Gastroesophageal sphincter (tissue), 4 donors: ENCODE measurements at regions not wholly inside any gene's neighbourhood (a gene's known extent, or its start where the extent isn't known, plus 50 kb on each side); places are given as distances from the start of the nearest gene placed in this dataset.

ENCODE experiments used
- ATAC-seq: fragments of 150-250 bp; one replicate; pipeline ENCODE4 v1.9.1; 2016; ENCODE audit warnings: mild to moderate bottlenecking, moderate library complexity
- H3K27ac ChIP-seq, 4 donors: fragments of 200-600 bp; sonication (generic) in 3 of 4; 1 replicate in 3 of 4; 2 replicates in 1 of 4; pipeline ENCODE4 v1.5.1; 2016 to 2019
- H3K27me3 ChIP-seq: fragments of 200-600 bp; sonication (generic); one replicate; pipeline ENCODE4 v1.5.1; 2019
- H3K36me3 ChIP-seq, 2 donors: fragments of 200-600 bp; sonication (generic); one replicate each; pipeline ENCODE4 v1.5.1; 2019; ENCODE audit warnings: control low read depth in 1 of 2
- H3K4me1 ChIP-seq, 3 donors: fragments of 200-600 bp; sonication (generic); 1 replicate in 2 of 3; 2 replicates in 1 of 3; pipeline ENCODE4 v1.5.1; 2016 to 2019; ENCODE audit warnings: control low read depth in 2 of 3
- H3K4me3 ChIP-seq, 2 donors: fragments of 200-600 bp; sonication (generic); one replicate each; pipeline ENCODE4 v1.5.1; 2019; ENCODE audit warnings: mild to moderate bottlenecking in 1 of 2, moderate library complexity in 1 of 2
- H3K9me3 ChIP-seq, 3 donors: fragments of 200-600 bp; sonication (generic); one replicate each; pipeline ENCODE4 v1.5.1; 2017 to 2019; ENCODE audit warnings: control low read depth in 2 of 3
- EP300 ChIP-seq: sonication (generic); formaldehyde crosslinking; IDR thresholded peaks from one replicate; pipeline ENCODE4 v1.6.1; 2017; ENCODE audit warnings: antibody characterized with exemption, mild to moderate bottlenecking
- POLR2A ChIP-seq, 2 donors: fragments of 450-650 bp; IDR thresholded peaks; one replicate each; pipeline ENCODE4 v1.6.1; 2017; ENCODE audit warnings: antibody characterized with exemption in 2 of 2, mild to moderate bottlenecking in 2 of 2, moderate library complexity in 1 of 2
- POLR2AphosphoS5 ChIP-seq: sonication (generic); formaldehyde crosslinking; IDR thresholded peaks from one replicate; pipeline ENCODE4 v1.6.1; 2017; ENCODE audit warnings: antibody characterized with exemption
- WGBS, 2 donors: methylation state at CpG; one replicate each; pipeline ENCODE4 v1.1.5; 2018; ENCODE audit warnings: low coverage in 1 of 2; 5-methylcytosine and 5-hydroxymethylcytosine counted together
- TF ChIP-seq, protein P1 (sequence below), 4 experiments: fragments of 200-600 bp in 2 of 4; fragments of 450-650 bp in 2 of 4; sonication (generic) in 1 of 4; IDR thresholded peaks; one replicate each; pipeline ENCODE4 v1.5.1; 2017 to 2019; ENCODE audit warnings: antibody characterized with exemption in 4 of 4, mild to moderate bottlenecking in 2 of 4, moderate library complexity in 2 of 4

DNA sequence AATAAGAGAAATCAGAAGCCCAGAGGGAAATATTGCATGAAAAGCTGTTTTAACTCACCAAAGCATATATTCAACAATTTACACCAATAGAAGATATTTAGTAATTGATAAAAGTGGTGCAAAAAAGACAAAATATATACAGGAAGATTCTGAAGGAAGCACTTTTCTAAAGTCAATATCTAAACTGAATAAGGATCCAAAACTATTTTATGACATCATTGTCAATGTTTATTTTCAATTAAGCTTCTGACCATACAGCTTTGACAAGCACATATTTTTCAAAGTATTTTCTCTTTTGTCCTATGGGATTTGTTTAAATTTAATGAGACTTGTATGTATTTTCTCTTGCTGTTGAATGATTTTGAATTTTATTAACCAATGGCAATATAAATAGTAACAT lies 1716.1 kb downstream of the OLFM4 start:
- no peaks in the 10 kb centered on the region for H3K4me1 ChIP-seq
- ATAC-seq: no peak
- no peak overlapping the region for H3K27ac ChIP-seq
- H3K27me3 ChIP-seq: no peaks in the 10 kb centered on the region
- TF ChIP-seq, protein P1, sequence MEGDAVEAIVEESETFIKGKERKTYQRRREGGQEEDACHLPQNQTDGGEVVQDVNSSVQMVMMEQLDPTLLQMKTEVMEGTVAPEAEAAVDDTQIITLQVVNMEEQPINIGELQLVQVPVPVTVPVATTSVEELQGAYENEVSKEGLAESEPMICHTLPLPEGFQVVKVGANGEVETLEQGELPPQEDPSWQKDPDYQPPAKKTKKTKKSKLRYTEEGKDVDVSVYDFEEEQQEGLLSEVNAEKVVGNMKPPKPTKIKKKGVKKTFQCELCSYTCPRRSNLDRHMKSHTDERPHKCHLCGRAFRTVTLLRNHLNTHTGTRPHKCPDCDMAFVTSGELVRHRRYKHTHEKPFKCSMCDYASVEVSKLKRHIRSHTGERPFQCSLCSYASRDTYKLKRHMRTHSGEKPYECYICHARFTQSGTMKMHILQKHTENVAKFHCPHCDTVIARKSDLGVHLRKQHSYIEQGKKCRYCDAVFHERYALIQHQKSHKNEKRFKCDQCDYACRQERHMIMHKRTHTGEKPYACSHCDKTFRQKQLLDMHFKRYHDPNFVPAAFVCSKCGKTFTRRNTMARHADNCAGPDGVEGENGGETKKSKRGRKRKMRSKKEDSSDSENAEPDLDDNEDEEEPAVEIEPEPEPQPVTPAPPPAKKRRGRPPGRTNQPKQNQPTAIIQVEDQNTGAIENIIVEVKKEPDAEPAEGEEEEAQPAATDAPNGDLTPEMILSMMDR (IDR thresholded peaks at IDR 0.05): no peak
- TF ChIP-seq EP300 (no peak), POLR2AphosphoS5 (no peak), POLR2A (IDR thresholded peaks at IDR 0.05) (no peak)
- H3K4me3 ChIP-seq: no peak overlapping the region
- no peaks in the 10 kb centered on the region for H3K36me3 ChIP-seq
- H3K9me3 ChIP-seq: no peaks in the 10 kb centered on the region

GRCh38 chr13:54750521-54750920 lies 1721.9 kb downstream of the OLFM4 start:
- TF ChIP-seq, protein P1 (IDR thresholded peaks at IDR 0.05): no peak
- TF ChIP-seq POLR2A (IDR thresholded peaks at IDR 0.05) (no peak), EP300 (no peak), POLR2AphosphoS5 (no peak)
- Histone ChIP-seq H3K4me3 (no peak overlapping the region), H3K27ac (no peak overlapping the region), H3K9me3 (no peaks in the 10 kb centered on the region), H3K4me1 (no peaks in the 10 kb centered on the region), H3K27me3 (no peaks in the 10 kb centered on the region), H3K36me3 (no peaks in the 10 kb centered on the region)
- WGBS, 2 donors: 31 to 73% methylated on average over 2 to 3 of the region's 3 CpGs
- ATAC-seq: no peak

DNA sequence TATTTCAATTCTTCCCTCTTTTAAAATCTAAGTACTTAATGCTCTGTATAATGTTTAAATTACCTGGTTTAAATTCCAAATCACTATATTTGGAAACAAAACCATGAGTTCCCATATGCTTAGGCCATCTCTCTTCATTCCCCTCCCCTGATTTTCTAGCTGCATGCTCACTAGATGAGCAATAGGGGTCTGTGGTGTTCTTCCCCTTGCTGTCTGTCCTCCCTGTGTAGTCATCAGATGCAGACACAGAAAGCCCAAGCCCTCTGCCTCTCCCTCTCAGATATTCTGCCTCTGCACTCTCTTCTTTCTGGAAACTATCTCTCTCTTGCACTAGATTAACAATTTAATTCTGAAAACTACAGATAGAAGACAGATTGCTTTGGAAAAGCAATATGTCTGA lies 1730.2 kb downstream of the OLFM4 start:
- Histone ChIP-seq H3K36me3 (no peaks in the 10 kb centered on the region), H3K4me3 (no peak overlapping the region), H3K9me3 (no peaks in the 10 kb centered on the region), H3K4me1 (no peaks in the 10 kb centered on the region), H3K27ac (no peak overlapping the region), H3K27me3 (no peaks in the 10 kb centered on the region)
- no peak for ATAC-seq
- TF ChIP-seq EP300 (no peak), POLR2AphosphoS5 (no peak), POLR2A (IDR thresholded peaks at IDR 0.05) (no peak)
- TF ChIP-seq, protein P1 (IDR thresholded peaks at IDR 0.05): no peak

DNA sequence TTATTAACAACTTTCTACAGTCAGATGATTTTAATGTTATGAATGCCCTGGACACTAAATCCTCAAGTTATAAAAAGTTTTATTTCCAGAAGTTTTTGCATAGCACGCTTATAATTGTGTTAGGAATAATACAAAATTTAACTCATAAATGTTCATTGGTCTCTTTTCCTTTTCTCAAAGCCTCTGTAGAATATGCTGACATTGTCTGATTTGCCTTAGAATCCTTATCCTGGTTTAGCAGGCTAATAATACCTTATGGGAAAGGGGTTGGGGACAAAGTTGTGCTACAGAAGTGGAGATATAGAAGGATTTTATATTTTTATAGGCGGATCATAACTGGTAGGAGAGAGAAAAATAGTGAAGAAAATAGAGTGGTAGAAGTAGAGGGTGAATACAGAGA lies 1739.6 kb downstream of the OLFM4 start:
- no peaks in the 10 kb centered on the region for H3K9me3 ChIP-seq
- H3K4me1 ChIP-seq: no peaks in the 10 kb centered on the region
- TF ChIP-seq EP300 (no peak), POLR2AphosphoS5 (no peak), POLR2A (IDR thresholded peaks at IDR 0.05) (no peak)
- H3K27ac ChIP-seq: no peak overlapping the region
- no peak for ATAC-seq
- no peaks in the 10 kb centered on the region for H3K27me3 ChIP-seq
- no peaks in the 10 kb centered on the region for H3K36me3 ChIP-seq
- 72 to 75% methylated on average over 2 of the region's 2 CpGs for WGBS, 2 donors
- H3K4me3 ChIP-seq: no peak overlapping the region

DNA sequence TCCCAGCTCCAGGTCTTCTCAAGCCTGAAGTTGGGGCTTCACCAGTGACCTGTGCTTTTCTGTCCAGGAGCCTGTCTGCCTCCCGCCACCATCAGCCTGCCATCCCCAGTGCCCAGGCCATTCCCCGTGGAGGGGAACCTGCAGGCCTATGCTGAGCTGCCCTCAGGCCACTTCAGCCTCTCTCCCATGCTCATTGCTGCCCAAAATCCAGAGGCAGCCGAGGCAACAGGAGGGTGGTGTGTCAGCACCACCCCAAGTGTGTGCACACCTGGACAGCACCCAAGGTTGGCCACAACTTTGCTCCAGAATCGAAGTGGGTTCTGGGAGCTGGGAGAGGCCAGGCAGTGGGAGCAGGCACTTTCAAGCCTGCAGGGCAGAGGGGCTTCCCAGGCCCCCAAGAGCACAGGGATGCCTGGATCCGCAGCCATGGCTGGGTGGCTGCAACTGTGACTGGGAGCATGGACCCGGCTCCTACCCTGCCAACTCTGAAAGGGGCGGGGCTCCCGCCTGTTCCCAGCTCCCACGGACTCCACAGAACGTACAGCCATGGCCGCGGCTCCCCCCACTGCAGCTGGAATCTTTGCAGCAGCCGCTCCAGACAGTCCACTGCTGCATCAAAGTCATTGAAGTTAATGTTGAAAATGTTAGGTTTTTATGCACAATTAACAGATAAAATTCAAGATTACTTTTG lies 1747.0 kb downstream of the OLFM4 start:
- ATAC-seq: no peak
- Histone ChIP-seq H3K27ac (no peak overlapping the region), H3K4me1 (no peaks in the 10 kb centered on the region), H3K36me3 (no peaks in the 10 kb centered on the region), H3K9me3 (peaks cover 0 to 7% (median 0%) of the 10 kb centered on the region in 3 donors), H3K27me3 (peaks cover 5% of the 10 kb centered on the region), H3K4me3 (no peak overlapping the region)
- WGBS, 2 donors: 91% methylated on average over 4 of the region's 13 CpGs; no CpG with 5 or more reads in 1 of the 2 donors
- TF ChIP-seq POLR2AphosphoS5 (no peak), EP300 (no peak), POLR2A (IDR thresholded peaks at IDR 0.05) (no peak)
- TF ChIP-seq, protein P1 (IDR thresholded peaks at IDR 0.05): no peak
